Vagina (tissue), 2 donors: ENCODE measurements at regions not wholly inside any gene's neighbourhood (a gene's known extent, or its start where the extent isn't known, plus 50 kb on each side); places are given as distances from the start of the nearest gene placed in this dataset.

Source experiments
- DNase-seq, 2 donors: peaks; one replicate each; pipeline ENCODE4 v3.0.0-alpha.2; 2017; ENCODE audit errors: extremely low spot score in 2 of 2
- H3K27ac ChIP-seq: fragments of 200-600 bp; sonication (generic); one replicate; pipeline ENCODE4 v1.5.1; 2019
- H3K27me3 ChIP-seq: fragments of 200-600 bp; sonication (generic); one replicate; pipeline ENCODE4 v1.5.1; 2019
- H3K36me3 ChIP-seq, 2 donors: fragments of 200-600 bp; sonication (generic); one replicate each; pipeline ENCODE4 v1.5.1; 2017 to 2019
- H3K4me1 ChIP-seq: fragments of 200-600 bp; sonication (generic); one replicate; pipeline ENCODE4 v1.5.1; 2019
- H3K4me3 ChIP-seq, 2 donors: fragments of 200-600 bp; sonication (generic); 1 replicate in 1 of 2; 2 replicates in 1 of 2; pipeline ENCODE4 v1.5.1; 2016 to 2019
- H3K9me3 ChIP-seq: fragments of 200-600 bp; sonication (generic); one replicate; pipeline ENCODE4 v1.5.1; 2019
- POLR2A ChIP-seq, 2 donors: fragments of 450-650 bp; IDR thresholded peaks; one replicate each; pipeline ENCODE4 v1.6.1; 2017; ENCODE audit warnings: antibody characterized with exemption in 2 of 2, mild to moderate bottlenecking in 2 of 2, moderate library complexity in 2 of 2
- POLR2AphosphoS5 ChIP-seq, 2 donors: sonication (generic); formaldehyde crosslinking; IDR thresholded peaks; one replicate each; pipeline ENCODE4 v1.9.0; 2017; ENCODE audit warnings: antibody characterized with exemption in 2 of 2, mild to moderate bottlenecking in 2 of 2, low read depth in 1 of 2; ENCODE audit not compliant: insufficient read depth in 1 of 2
- intact Hi-C: fragments of 100-400 bp; cut with DNase I; formaldehyde crosslinking; loops from one replicate; pipeline ENCODE4 v1.15.1; 2023
- TF ChIP-seq, protein P1 (sequence below), 3 experiments: fragments of 450-650 bp in 2 of 3; fragments of 200-600 bp in 1 of 3; sonication (generic) in 1 of 3; IDR thresholded peaks; one replicate each; pipeline ENCODE4 v1.5.1; 2017 to 2019; ENCODE audit warnings: antibody characterized with exemption in 3 of 3, mild to moderate bottlenecking in 2 of 3, moderate library complexity in 2 of 3

- TF ChIP-seq POLR2A (IDR thresholded peaks at IDR 0.05) (no peak), POLR2AphosphoS5 (IDR thresholded peaks at IDR 0.05; ENCODE audit: insufficient read depth in 1 of 2, low read depth in 1 of 2) (no peak)
- TF ChIP-seq, protein P1, sequence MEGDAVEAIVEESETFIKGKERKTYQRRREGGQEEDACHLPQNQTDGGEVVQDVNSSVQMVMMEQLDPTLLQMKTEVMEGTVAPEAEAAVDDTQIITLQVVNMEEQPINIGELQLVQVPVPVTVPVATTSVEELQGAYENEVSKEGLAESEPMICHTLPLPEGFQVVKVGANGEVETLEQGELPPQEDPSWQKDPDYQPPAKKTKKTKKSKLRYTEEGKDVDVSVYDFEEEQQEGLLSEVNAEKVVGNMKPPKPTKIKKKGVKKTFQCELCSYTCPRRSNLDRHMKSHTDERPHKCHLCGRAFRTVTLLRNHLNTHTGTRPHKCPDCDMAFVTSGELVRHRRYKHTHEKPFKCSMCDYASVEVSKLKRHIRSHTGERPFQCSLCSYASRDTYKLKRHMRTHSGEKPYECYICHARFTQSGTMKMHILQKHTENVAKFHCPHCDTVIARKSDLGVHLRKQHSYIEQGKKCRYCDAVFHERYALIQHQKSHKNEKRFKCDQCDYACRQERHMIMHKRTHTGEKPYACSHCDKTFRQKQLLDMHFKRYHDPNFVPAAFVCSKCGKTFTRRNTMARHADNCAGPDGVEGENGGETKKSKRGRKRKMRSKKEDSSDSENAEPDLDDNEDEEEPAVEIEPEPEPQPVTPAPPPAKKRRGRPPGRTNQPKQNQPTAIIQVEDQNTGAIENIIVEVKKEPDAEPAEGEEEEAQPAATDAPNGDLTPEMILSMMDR (IDR thresholded peaks at IDR 0.05): no peak
- Histone ChIP-seq H3K27me3 (no peaks in the 10 kb centered on the region), H3K9me3 (no peaks in the 10 kb centered on the region), H3K4me3 (no peak overlapping the region), H3K4me1 (no peaks in the 10 kb centered on the region), H3K36me3 (no peaks in the 10 kb centered on the region), H3K27ac (no peak overlapping the region)
- intact Hi-C loops: no loop called here
- DNase-seq: no peak
These were observed 1417.0 kb downstream of the SUCLG1 start for GRCh38 chr2:83042053-83042452.

DNA sequence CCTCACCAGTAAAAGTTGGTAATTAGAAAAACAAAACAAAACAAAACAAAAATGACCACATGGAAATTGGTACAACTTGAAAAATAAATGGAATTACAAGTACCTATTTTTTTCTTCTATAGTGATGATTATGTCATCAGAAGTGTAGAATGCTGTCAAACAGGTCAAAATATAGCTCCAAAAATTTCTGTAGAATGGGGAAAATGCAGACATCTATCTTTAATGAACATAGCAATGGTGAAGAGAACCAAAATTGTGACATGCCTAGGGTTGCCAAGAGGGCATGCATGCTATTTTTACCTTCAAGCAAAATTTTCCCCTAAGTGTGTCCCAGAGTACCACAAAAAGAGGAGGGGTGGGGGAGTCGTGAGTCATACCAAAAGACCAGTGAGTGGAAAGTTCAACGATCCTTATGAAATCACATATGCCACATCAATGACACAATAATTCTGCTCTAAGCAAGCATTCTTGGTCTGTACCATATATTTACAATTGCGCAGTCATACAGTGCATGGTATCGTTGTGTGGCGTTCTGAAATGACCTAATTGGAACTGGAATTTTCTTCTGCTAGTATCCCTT lies 1436.4 kb downstream of the SUCLG1 start:
- Histone ChIP-seq H3K9me3 (no peaks in the 10 kb centered on the region), H3K4me1 (no peaks in the 10 kb centered on the region), H3K27ac (no peak overlapping the region), H3K27me3 (no peaks in the 10 kb centered on the region), H3K36me3 (no peaks in the 10 kb centered on the region), H3K4me3 (no peak overlapping the region)
- TF ChIP-seq POLR2AphosphoS5 (IDR thresholded peaks at IDR 0.05; ENCODE audit: insufficient read depth in 1 of 2, low read depth in 1 of 2): no peak
- TF ChIP-seq, protein P1 (IDR thresholded peaks at IDR 0.05): no peak
- no peak for TF ChIP-seq POLR2A (IDR thresholded peaks at IDR 0.05)
- intact Hi-C loops: no loop called here
- no peak for DNase-seq

- Histone ChIP-seq H3K4me1 (no peaks in the 10 kb centered on the region), H3K36me3 (no peaks in the 10 kb centered on the region), H3K27ac (no peak overlapping the region), H3K27me3 (no peaks in the 10 kb centered on the region), H3K4me3 (no peak overlapping the region), H3K9me3 (no peaks in the 10 kb centered on the region)
- DNase-seq: no peak
- intact Hi-C loops: no loop called here
- TF ChIP-seq, protein P1 (IDR thresholded peaks at IDR 0.05): no peak
- TF ChIP-seq POLR2AphosphoS5 (IDR thresholded peaks at IDR 0.05; ENCODE audit: insufficient read depth in 1 of 2, low read depth in 1 of 2) (no peak), POLR2A (IDR thresholded peaks at IDR 0.05) (no peak)
These were observed 1441.6 kb downstream of the SUCLG1 start for GRCh38 chr2:83017366-83018090.

- no peaks in the 10 kb centered on the region for H3K36me3 ChIP-seq
- H3K4me1 ChIP-seq: no peaks in the 10 kb centered on the region
These were observed 1442.6 kb downstream of the SUCLG1 start for GRCh38 chr2:83016343-83017110.

More at GRCh38 chr2:83016343-83017110, 1442.6 kb downstream of the SUCLG1 start:
- Histone ChIP-seq H3K9me3 (no peaks in the 10 kb centered on the region), H3K4me3 (no peak overlapping the region), H3K27me3 (no peaks in the 10 kb centered on the region), H3K27ac (no peak overlapping the region)
- DNase-seq: no peak
- TF ChIP-seq POLR2AphosphoS5 (IDR thresholded peaks at IDR 0.05; ENCODE audit: insufficient read depth in 1 of 2, low read depth in 1 of 2) (no peak), POLR2A (IDR thresholded peaks at IDR 0.05) (no peak)
- TF ChIP-seq, protein P1 (IDR thresholded peaks at IDR 0.05): no peak
- intact Hi-C loops: no loop called here
